A673 (cell line): ENCODE measurements at regions not wholly inside any gene's neighbourhood (a gene's known extent, or its start where the extent isn't known, plus 50 kb on each side); places are given as distances from the start of the nearest gene placed in this dataset.

Source experiments
- EZH2 ChIP-seq: fragments of 200-600 bp; sonication (generic); IDR thresholded peaks from 2 replicates; pipeline ENCODE4 v1.6.1; 2017; ENCODE audit warnings: borderline replicate concordance, low read depth, mild to moderate bottlenecking, mixed read lengths, antibody characterized with exemption, low read length; ENCODE audit not compliant: poor library complexity, severe bottlenecking
- TF ChIP-seq, protein P1 (sequence below): fragments of 300-800, 200-600 bp; sonication (generic); conservative IDR thresholded peaks from 2 replicates; pipeline ENCODE4 v1.5.1; 2017; ENCODE audit warnings: low read depth, mild to moderate bottlenecking, antibody characterized with exemption, low read length, moderate library complexity, mixed read lengths

DNA sequence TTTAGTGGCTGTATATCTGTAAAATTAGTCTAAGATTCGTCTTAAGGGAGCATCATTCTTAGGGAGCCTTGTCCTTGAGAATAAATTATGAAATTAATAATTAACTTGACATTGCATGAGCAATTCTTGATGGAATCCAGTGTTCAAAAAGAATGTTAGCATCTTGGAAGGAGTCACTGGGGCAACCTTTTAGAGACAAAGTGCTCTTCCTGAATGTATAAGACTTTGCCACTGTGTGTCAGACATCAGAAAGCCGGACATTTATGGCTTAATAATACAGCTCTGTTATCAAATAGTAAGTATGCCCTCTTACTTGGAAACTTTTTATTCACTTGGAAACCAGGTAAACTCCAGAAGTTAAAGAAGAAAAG, 83.3 kb downstream of the CCER1 start:
- TF ChIP-seq, protein P1, sequence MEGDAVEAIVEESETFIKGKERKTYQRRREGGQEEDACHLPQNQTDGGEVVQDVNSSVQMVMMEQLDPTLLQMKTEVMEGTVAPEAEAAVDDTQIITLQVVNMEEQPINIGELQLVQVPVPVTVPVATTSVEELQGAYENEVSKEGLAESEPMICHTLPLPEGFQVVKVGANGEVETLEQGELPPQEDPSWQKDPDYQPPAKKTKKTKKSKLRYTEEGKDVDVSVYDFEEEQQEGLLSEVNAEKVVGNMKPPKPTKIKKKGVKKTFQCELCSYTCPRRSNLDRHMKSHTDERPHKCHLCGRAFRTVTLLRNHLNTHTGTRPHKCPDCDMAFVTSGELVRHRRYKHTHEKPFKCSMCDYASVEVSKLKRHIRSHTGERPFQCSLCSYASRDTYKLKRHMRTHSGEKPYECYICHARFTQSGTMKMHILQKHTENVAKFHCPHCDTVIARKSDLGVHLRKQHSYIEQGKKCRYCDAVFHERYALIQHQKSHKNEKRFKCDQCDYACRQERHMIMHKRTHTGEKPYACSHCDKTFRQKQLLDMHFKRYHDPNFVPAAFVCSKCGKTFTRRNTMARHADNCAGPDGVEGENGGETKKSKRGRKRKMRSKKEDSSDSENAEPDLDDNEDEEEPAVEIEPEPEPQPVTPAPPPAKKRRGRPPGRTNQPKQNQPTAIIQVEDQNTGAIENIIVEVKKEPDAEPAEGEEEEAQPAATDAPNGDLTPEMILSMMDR: no peak
- TF ChIP-seq EZH2: no peak
